SU-DHL-6 (cell line): ENCODE measurements at regions not wholly inside any gene's neighbourhood (a gene's known extent, or its start where the extent isn't known, plus 50 kb on each side); places are given as distances from the start of the nearest gene placed in this dataset.

Experiments used
- H2AFZ ChIP-seq: fragments of 200-600 bp; sonication (generic); 2 replicates; pipeline ENCODE4 v1.6.1; 2014; ENCODE audit warnings: low read depth, mild to moderate bottlenecking, moderate library complexity, mixed read lengths, antibody characterized with exemption, low read length; ENCODE audit not compliant: severe bottlenecking
- H3F3A ChIP-seq: fragments of 200-600 bp; shearing (Covaris generic); 2 replicates; pipeline ENCODE4 v1.6.0; 2016; ENCODE audit warnings: antibody characterized with exemption, mild to moderate bottlenecking; ENCODE audit not compliant: insufficient read depth
- H3K27ac ChIP-seq: fragments of 200-600 bp; sonication (generic); 2 replicates; pipeline ENCODE4 v1.5.1; 2016; ENCODE audit warnings: low read depth, mild to moderate bottlenecking, low read length, moderate library complexity, mixed read lengths
- H3K27me3 ChIP-seq: fragments of 200-600 bp; sonication (generic), shearing (Covaris generic); 2 replicates; pipeline ENCODE4 v1.6.0; 2014; ENCODE audit warnings: mild to moderate bottlenecking, low read length
- H3K36me3 ChIP-seq: fragments of 200-600 bp; sonication (generic); 2 replicates; pipeline ENCODE4 v1.6.1; 2014; ENCODE audit warnings: mild to moderate bottlenecking, low read length, mixed read lengths
- H3K4me2 ChIP-seq: fragments of 300-600, 200-600 bp; shearing (Covaris generic), sonication (generic); 2 replicates; pipeline ENCODE4 v1.6.0; 2014; ENCODE audit warnings: low read length, low read depth, mild to moderate bottlenecking; ENCODE audit not compliant: poor library complexity, severe bottlenecking
- H3K4me3 ChIP-seq: fragments of 200-600 bp; sonication (generic); 2 replicates; pipeline ENCODE4 v1.5.1; 2014; ENCODE audit warnings: antibody characterized with exemption, low read length, mild to moderate bottlenecking, mixed read lengths; ENCODE audit not compliant: insufficient read depth, poor library complexity, severe bottlenecking
- H3K79me2 ChIP-seq: fragments of 200-600 bp; sonication (generic); 2 replicates; pipeline ENCODE4 v1.6.1; 2014; ENCODE audit warnings: mild to moderate bottlenecking, low read length, moderate library complexity; ENCODE audit not compliant: insufficient read depth
- H3K9ac ChIP-seq: fragments of 200-600 bp; sonication (generic); 2 replicates; pipeline ENCODE4 v1.7.0; 2014; ENCODE audit warnings: mild to moderate bottlenecking, low read length
- H3K9me2 ChIP-seq: fragments of 200-600 bp; sonication (generic); replicated peaks from 2 replicates; pipeline ENCODE4 v1.6.1; 2014; ENCODE audit warnings: low read length; ENCODE audit not compliant: insufficient read depth
- H3K9me3 ChIP-seq: fragments of 200-600 bp; sonication (generic); 2 replicates; pipeline ENCODE4 v1.6.1; 2014; ENCODE audit warnings: low read length, mixed read lengths; ENCODE audit not compliant: insufficient read depth
- H4K20me1 ChIP-seq: fragments of 200-600 bp; sonication (generic); 2 replicates; pipeline ENCODE4 v1.6.1; 2014; ENCODE audit warnings: low read depth, mild to moderate bottlenecking, antibody characterized with exemption, low read length, moderate library complexity, mixed read lengths
- CTCF ChIP-seq: fragments of 200-600 bp; sonication (generic); IDR thresholded peaks from one replicate; pipeline ENCODE4 v1.5.1; 2017; ENCODE audit warnings: antibody characterized with exemption, mild to moderate bottlenecking, low read length, moderate library complexity; ENCODE audit not compliant: insufficient read depth, poor library complexity, severe bottlenecking
- EZH2phosphoT487 ChIP-seq: fragments of 200-600 bp; sonication (generic), shearing (Covaris generic); conservative IDR thresholded peaks from 2 replicates; pipeline ENCODE4 v1.6.1; 2018; ENCODE audit warnings: mild to moderate bottlenecking, antibody characterized with exemption, low read length, moderate library complexity, mixed read lengths

- H3K27ac ChIP-seq, result no peak overlapping the region
- H3K4me3 ChIP-seq, result no peak overlapping the region
- no peaks in the 10 kb centered on the region for H4K20me1 ChIP-seq
- no peak overlapping the region for H3K9ac ChIP-seq
- H3K9me2 ChIP-seq, result no peaks in the 10 kb centered on the region
- no peak overlapping the region for H3K4me2 ChIP-seq
- no peaks in the 10 kb centered on the region for H3K79me2 ChIP-seq
- H3K9me3 ChIP-seq, result no peaks in the 10 kb centered on the region
- H3F3A ChIP-seq, result no peaks in the 10 kb centered on the region
- H3K36me3 ChIP-seq, result no peaks in the 10 kb centered on the region
- TF ChIP-seq CTCF (no peak), EZH2phosphoT487 (no peak)
- no peak overlapping the region for H2AFZ ChIP-seq
- H3K27me3 ChIP-seq, result no peaks in the 10 kb centered on the region
These were observed 198.0 kb downstream of the CAAP1 start for GRCh38 chr9:26694381-26695297.

- Histone ChIP-seq H3K9me3 (no peaks in the 10 kb centered on the region), H4K20me1 (no peaks in the 10 kb centered on the region), H3K79me2 (no peaks in the 10 kb centered on the region), H3K36me3 (no peaks in the 10 kb centered on the region), H2AFZ (no peak overlapping the region), H3K4me3 (no peak overlapping the region), H3K4me2 (no peak overlapping the region), H3K27me3 (no peaks in the 10 kb centered on the region), H3F3A (no peaks in the 10 kb centered on the region), H3K27ac (no peak overlapping the region), H3K9me2 (no peaks in the 10 kb centered on the region), H3K9ac (no peak overlapping the region)
- no peak for TF ChIP-seq EZH2phosphoT487
- TF ChIP-seq CTCF, result no peak
These were observed 203.6 kb downstream of the CAAP1 start for GRCh38 chr9:26689041-26689440.

GRCh38 chr9:26687421-26687820, 205.2 kb downstream of the CAAP1 start:
- H3K4me2 ChIP-seq, result no peak overlapping the region
- H3K4me3 ChIP-seq, result no peak overlapping the region
- no peaks in the 10 kb centered on the region for H3K9me2 ChIP-seq
- no peak overlapping the region for H2AFZ ChIP-seq
- no peak for TF ChIP-seq CTCF
- TF ChIP-seq EZH2phosphoT487, result no peak
- no peaks in the 10 kb centered on the region for H3F3A ChIP-seq
- no peak overlapping the region for H3K9ac ChIP-seq
- H4K20me1 ChIP-seq, result no peaks in the 10 kb centered on the region
- no peaks in the 10 kb centered on the region for H3K27me3 ChIP-seq
- no peak overlapping the region for H3K27ac ChIP-seq
- no peaks in the 10 kb centered on the region for H3K79me2 ChIP-seq
- no peaks in the 10 kb centered on the region for H3K9me3 ChIP-seq
- no peaks in the 10 kb centered on the region for H3K36me3 ChIP-seq
